ENCODE measurements at regions not wholly inside any gene's neighbourhood (a gene's known extent, or its start where the extent isn't known, plus 50 kb on each side); places are given as distances from the start of the nearest gene placed in this dataset.

GRCh38 chr14:29028973-29029582 lies 262.5 kb downstream of the FOXG1 start:
- Histone ChIP-seq H3K4me3 (no peak overlapping the region), H3K36me3 (no peaks in the 10 kb centered on the region), H3K27me3 (ENCODE audit: low read depth) (no peaks in the 10 kb centered on the region), H3K9me3 (replicated peaks) (peaks cover 39% of the 10 kb centered on the region), H3K27ac (replicated peaks) (no peak overlapping the region), H3K4me1 (no peaks in the 10 kb centered on the region)
- TF ChIP-seq CTCF (IDR thresholded peaks at IDR 0.05; ENCODE audit: borderline replicate concordance) = no peak
- intact Hi-C loops (cut with micrococcal nuclease) = no loop called here
- DNase-seq = no peak

DNA sequence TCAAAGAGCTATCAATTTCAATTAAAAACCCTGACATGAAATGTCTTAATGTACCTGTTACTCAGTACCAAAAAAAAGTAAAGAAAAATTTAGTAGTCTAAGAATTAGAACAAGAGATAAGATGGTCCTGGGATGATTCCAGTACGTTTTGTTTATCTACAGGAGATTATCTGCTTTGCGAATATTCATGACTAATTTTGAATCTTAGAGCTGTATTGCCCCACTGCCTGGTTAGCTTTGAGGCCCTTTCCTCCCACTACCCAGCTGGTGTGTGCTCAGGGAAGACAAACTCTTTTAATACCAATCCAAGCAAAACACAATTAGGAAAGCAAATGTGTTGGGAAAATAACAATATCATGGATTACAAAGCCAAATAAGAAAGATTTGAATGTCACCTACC lies 263.5 kb downstream of the FOXG1 start:
- Histone ChIP-seq H3K9me3 (replicated peaks) (peaks cover 29% of the 10 kb centered on the region), H3K4me1 (no peaks in the 10 kb centered on the region), H3K4me3 (no peak overlapping the region), H3K27ac (replicated peaks) (no peak overlapping the region), H3K27me3 (ENCODE audit: low read depth) (no peaks in the 10 kb centered on the region), H3K36me3 (no peaks in the 10 kb centered on the region)
- intact Hi-C loops (cut with micrococcal nuclease) = no loop called here
- no peak for DNase-seq
- no peak for TF ChIP-seq CTCF (IDR thresholded peaks at IDR 0.05; ENCODE audit: borderline replicate concordance)

GRCh38 chr14:29030970-29031369 lies 264.4 kb downstream of the FOXG1 start:
- Histone ChIP-seq H3K9me3 (replicated peaks) (peaks cover 21% of the 10 kb centered on the region), H3K4me3 (no peak overlapping the region), H3K27ac (replicated peaks) (no peak overlapping the region), H3K4me1 (no peaks in the 10 kb centered on the region), H3K27me3 (ENCODE audit: low read depth) (no peaks in the 10 kb centered on the region), H3K36me3 (no peaks in the 10 kb centered on the region)
- no peak for TF ChIP-seq CTCF (IDR thresholded peaks at IDR 0.05; ENCODE audit: borderline replicate concordance)
- intact Hi-C loops (cut with micrococcal nuclease) = no loop called here
- DNase-seq = no peak

DNA sequence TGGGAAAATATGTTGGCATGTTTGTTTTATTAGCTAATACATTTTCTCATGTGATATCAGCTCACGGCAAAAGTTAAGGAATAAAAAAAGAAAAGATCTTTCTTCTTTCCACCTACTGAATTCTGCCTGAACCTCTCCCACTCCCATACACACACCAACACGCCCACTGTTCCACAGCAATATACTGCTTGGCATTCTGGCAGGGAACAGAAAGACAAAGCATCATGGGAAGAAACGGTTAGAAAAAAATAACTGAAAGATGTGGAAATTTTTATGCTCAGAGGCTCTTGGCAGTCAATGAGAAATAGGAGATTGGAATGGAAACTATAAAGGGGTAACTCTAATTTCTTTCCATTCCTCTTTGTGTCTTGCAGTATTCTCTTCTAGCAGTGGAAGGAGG lies 268.5 kb downstream of the FOXG1 start:
- Histone ChIP-seq H3K27me3 (ENCODE audit: low read depth) (no peaks in the 10 kb centered on the region), H3K36me3 (no peaks in the 10 kb centered on the region), H3K9me3 (replicated peaks) (no peaks in the 10 kb centered on the region), H3K27ac (replicated peaks) (no peak overlapping the region), H3K4me3 (no peak overlapping the region), H3K4me1 (no peaks in the 10 kb centered on the region)
- TF ChIP-seq CTCF (IDR thresholded peaks at IDR 0.05; ENCODE audit: borderline replicate concordance) = no peak
- no peak for DNase-seq
- intact Hi-C loops (cut with micrococcal nuclease) = no loop called here

- intact Hi-C loops (cut with micrococcal nuclease) = no loop called here
- Histone ChIP-seq H3K27ac (replicated peaks) (no peak overlapping the region), H3K27me3 (ENCODE audit: low read depth) (no peaks in the 10 kb centered on the region), H3K4me3 (no peak overlapping the region), H3K9me3 (replicated peaks) (no peaks in the 10 kb centered on the region), H3K36me3 (no peaks in the 10 kb centered on the region), H3K4me1 (no peaks in the 10 kb centered on the region)
- TF ChIP-seq CTCF (IDR thresholded peaks at IDR 0.05; ENCODE audit: borderline replicate concordance) = no peak
- DNase-seq = no peak
Observed at GRCh38 chr14:29037411-29037810, 270.8 kb downstream of the FOXG1 start.
